ENCODE measurements at regions not wholly inside any gene's neighbourhood (a gene's known extent, or its start where the extent isn't known, plus 50 kb on each side); places are given as distances from the start of the nearest gene placed in this dataset.

- no peak for TF ChIP-seq SNAPC5 (CRISPR knock-in tag; IDR thresholded peaks at IDR 0.05)
- TF ChIP-seq NFRKB (IDR thresholded peaks at IDR 0.05; ENCODE audit: low read depth) = no peak
- TF ChIP-seq ZKSCAN8 (CRISPR knock-in tag; IDR thresholded peaks at IDR 0.05) = no peak
- TF ChIP-seq FOXO4 (CRISPR knock-in tag; IDR thresholded peaks at IDR 0.05) = no peak
- TF ChIP-seq FOXA3 (CRISPR knock-in tag; conservative IDR thresholded peaks at IDR 0.05 in 1 of 2, IDR thresholded peaks at IDR 0.05 in 1 of 2) = no peak
- TF ChIP-seq HNRNPH1 (optimal IDR thresholded peaks at IDR 0.05; ENCODE audit: low read depth, low read length) = no peak
- TF ChIP-seq ZKSCAN1 (IDR thresholded peaks at IDR 0.05; ENCODE audit: low read depth, low read length) = no peak
- no peak for TF ChIP-seq ERF (CRISPR knock-in tag; IDR thresholded peaks at IDR 0.05)
- no peak for TF ChIP-seq ZNF347 (CRISPR knock-in tag; IDR thresholded peaks at IDR 0.05; ENCODE audit: low read depth)
- no peak for TF ChIP-seq USF2 (CRISPR knock-in tag; IDR thresholded peaks at IDR 0.05)
- no peak for TF ChIP-seq ZNF609 (CRISPR knock-in tag; IDR thresholded peaks at IDR 0.05; ENCODE audit: borderline replicate concordance)
- no peak for TF ChIP-seq ZNF133 (CRISPR knock-in tag; IDR thresholded peaks at IDR 0.05)
- no peak for TF ChIP-seq PML (IDR thresholded peaks at IDR 0.05; ENCODE audit: low read length)
- TF ChIP-seq KLF16 (IDR thresholded peaks at IDR 0.05) = no peak
Measured at GRCh38 chr2:237016121-237016915, 69.4 kb upstream of the COPS8 start (continued).

All from K562 (cell line).